Renal cortical epithelial cell (primary cell): ENCODE measurements at regions not wholly inside any gene's neighbourhood (a gene's known extent, or its start where the extent isn't known, plus 50 kb on each side); places are given as distances from the start of the nearest gene placed in this dataset.

Source experiments
- DNase-seq: peaks from one replicate; pipeline ENCODE4 v3.0.0-alpha.2; 2011; ENCODE audit warnings: low read depth

DNA sequence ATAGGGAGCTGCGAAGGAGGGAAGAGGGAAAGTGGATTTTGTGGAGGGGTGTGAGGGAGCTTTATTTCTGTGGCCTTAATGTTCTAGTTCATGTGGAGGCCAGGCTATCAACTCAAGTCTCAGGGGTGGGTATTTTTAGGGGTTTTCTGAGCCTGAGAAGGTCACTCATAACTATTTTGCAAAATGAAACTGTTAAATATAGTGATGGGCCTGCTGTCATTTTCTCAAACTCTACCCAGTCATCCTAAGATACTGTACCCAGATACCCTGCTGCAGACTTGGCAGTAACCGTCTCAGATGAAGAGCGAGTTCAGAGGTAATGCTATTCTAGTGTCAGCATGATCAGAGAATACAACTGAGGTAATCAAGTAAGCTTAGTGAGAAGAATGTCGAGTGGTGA, 545.0 kb upstream of the TBL1XR1 start:
- no peak for DNase-seq

DNA sequence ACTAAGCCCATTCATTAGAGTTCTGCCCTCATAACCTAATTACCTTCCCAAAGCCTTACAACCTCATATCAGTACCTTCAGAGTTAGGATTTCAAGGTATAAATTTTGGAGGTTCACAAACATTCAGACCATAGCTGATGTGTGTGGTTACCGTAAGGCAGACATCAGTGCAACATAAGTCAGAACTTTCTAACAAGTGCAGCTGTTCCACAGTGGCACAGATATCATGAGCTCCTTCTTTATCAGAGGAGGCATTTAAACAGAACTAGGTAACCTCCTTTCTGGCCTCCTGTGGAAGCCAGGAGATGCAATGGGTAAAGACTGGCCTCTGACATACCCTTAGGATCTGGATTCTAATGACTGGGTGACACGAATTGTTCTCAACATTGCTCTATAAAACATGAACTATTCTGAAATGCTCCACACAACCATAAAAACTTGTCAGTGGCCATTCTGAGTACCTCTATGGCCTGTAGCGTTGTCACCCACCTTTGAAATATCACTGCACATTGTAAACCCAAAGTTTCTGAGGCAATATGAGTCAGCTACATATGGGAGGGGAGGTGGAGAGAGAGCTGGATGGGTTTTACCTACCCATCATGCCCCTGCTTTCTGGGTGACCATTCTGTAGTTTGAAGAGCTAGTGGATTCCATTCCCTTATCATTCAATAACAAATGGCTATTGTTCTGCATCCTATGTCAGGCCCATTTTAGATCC, 546.0 kb upstream of the TBL1XR1 start:
- DNase-seq = no peak

DNA sequence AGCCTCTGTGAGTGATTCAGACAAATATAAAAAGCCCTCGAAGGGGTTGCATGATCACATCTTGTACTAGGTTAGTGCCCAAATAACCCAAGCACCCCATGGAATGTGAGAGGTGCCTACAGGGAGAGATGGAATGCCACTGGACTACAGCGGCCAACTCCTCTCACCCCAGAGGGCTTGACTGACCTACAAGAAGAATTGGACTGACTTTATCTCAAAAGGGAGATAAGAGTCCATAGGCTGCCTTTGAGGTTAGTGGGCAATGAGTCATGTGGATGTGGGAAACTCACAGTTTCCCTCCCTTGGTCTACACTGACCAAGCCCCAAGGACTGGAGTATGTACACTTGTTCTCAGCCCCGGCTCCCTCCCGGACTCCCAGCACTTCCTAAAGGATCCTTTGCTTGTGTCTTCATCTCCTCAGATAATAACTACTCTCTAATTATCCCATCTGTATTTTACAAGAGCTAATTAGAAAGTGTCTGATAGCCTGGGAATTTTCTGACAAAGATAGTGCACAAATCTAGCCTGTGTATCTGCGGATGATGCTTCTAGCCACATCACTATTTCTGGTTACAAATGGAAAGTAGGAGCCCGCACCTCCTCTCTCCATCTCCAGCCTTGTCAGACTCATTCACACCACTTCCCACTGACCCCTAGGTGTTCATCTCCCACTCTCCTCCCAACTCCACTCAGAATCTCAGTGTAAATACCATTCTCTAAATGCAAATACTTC, 547.8 kb upstream of the TBL1XR1 start:
- DNase-seq = no peak

DNA sequence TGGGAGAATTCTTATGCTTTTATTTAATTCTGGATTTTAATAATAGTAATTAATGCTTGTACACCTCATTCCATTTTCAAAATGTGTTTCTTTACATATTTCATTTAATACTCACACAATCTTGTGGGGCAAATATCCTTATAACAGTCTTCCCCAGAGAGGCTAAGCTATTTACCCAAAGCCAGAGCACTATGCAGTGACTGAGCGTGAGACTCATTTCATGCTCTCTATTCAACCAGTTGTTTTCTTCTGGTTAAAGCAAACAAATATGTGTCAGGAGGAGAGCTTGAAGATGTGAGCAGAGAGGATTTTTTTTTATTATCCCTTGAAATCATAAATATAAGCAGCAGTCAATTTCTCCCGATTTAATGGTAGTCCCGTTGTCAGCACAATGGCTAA, 548.3 kb upstream of the TBL1XR1 start:
- DNase-seq = no peak

DNA sequence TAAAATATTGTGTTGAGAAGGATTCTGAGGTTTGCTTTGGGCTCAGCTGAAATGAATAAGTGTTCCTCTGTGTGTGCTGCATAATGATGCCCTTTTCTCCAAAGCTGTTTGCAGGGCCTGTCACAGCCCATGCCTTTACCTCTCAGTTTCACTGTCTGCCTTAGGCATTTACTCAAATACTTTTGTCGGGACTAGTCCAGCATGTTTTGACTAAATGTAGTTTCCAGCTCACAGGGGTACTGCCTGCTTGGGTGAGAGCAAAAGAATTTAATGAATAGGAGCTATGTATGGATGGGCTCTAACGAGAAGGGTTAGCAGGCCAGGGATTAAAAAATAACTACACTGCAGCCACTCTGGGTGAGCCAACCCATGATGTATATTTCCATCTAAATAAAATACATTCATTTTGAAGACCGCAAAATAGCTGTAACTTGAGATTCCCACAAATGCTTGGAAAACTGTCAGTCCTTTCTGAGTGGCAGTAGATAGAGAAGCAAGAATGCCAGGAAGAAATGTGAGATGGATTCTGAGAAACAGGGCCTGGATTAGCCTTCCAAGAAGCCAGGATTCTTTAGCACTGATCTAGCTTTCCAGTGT, 549.2 kb upstream of the TBL1XR1 start:
- no peak for DNase-seq

DNA sequence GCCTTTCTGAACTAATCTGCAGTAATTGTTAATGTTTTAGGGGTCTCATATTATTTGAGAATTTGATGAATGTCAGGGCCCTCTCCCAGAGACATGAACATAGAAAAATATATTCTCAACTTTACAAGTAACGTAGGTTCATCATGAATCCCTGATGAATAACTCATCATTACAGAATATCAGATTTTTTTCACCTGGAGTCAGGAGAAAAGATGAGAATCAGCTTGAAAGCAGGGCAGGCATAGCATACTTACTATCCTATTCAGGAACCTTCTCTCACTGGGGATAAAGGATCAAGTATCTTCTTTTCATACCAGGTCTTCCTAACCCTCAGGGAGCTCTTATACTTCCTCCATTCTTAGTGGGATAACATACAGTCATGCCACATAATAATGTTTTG, 552.6 kb upstream of the TBL1XR1 start:
- no peak for DNase-seq

DNA sequence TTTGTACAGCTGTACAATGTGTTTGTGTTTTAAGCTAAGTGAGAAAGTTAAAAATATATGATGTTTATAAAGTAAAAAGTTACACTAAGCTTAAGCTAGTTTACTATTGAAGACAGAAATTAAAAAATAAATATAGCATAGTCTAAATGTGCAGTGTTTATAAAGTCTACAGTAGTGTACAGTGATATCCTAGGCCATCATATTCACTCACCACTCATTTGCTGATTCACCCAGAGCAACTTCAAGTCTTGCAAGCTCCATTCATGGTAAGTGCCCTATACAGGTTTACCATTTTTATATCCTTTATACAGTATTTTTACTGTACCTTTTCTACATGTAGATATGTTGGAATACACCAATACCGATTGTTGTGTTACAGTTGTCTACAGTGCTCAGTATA, 553.2 kb upstream of the TBL1XR1 start:
- DNase-seq = no peak

DNA sequence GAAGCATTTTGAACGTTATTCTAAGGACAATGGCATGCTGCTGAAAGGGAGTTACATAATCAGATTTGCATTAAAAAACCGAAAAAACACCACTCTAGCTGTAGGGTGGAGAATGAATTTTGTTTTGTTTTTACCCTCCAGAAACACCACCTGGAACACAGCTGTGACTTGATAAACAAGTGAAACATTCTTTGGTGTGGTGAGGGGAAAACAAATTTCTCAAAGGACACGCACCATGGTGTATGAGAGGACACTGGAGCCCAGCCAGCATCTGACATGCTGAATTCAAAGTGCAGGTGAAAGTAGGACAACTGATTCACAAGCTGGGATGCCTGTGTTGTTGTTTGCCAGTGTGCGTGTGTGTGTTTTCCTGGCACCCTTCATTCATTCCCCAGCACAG, 554.5 kb upstream of the TBL1XR1 start:
- peak; percentile 33 for DNase-seq

DNA sequence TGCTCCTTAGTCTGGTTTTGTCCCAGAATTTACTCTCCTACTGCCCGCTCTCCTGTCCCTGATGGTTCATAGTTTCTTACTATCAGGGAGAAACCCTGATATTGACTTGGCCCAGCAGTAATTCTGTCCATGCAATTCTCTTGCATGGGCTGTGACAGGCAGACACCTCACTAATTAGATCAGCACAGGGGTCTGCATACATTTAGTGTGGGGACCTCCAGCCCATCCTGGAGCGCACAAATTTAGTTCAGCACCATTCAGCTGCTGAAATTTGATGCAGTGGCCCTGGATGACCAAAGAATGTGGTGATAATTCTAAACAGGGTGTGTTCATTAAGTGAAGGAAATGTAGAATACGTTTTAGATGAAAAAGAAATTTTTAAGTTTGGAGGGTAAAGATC, 555.5 kb upstream of the TBL1XR1 start:
- DNase-seq = no peak

DNA sequence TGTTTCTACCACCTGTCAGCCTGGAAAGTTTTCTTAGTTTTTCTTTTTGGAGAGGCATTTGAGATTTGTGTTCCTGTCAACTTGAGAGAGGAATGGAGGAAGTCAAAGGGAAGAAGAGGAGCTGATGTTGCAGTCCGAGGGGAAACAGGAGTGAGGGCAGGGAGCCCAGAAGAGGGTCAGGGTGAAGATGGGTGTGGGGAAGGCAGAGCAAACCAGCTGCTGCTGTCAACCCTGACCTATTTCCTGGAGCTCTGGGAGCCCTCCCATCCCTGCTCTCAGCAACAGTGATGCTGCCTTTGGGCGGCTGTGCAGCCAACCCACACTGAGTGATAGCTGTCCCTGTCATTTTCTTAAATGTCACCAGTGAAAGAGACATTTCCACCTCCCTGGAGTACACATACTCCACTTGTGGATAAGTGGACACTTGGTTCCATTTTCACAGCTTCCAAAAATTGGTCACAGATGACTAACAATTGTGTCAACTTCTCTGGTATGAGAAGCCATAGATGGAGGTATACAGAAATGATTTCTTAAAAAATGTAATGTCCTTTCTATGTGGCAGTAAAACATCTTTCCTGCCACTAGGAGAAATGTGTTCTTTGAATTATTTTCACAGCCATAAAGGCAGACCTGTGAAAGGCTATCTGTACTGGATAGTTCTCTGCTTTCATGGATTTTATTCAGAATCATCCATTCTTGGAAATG, 556.3 kb upstream of the TBL1XR1 start:
- DNase-seq = no peak

DNA sequence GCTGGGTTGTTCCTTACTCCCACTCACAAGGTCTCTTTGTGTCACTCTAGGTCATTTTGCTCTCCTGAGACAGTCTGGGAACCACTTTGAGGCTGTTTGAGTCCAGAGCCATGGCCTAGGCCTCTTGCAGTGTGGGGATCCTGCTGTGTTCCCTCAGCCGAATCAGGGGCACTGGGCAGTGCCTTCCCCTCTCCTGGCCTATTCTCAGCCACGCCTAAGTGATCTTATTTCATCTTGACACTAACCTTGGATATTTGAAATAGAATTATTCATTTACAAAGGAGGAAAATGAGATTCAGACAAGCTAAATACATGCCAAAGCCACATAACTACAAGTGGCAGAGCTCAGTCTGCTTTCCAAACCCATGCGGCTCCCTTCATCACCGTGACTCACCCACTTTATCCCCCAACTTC, 557.2 kb upstream of the TBL1XR1 start:
- DNase-seq = no peak

DNA sequence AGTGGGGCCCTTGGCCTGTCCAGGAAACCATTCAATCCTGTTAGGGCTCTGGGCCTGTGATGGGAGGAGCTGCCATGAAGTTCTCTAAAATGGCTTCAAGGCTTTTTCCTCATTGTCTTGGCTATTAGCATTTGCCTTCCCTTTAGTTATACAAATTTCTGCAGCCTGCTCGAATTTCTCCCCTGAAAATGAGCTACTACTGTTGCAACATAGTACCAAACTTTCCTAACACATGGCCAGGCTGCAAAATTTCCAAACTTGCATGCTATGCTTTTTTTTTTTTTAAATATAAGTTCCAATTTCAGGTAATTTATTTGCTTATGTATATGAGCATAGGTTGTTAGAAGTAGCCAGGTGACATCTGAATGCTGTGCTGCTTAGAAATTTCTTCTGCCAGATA, 560.8 kb upstream of the TBL1XR1 start:
- DNase-seq = no peak

DNA sequence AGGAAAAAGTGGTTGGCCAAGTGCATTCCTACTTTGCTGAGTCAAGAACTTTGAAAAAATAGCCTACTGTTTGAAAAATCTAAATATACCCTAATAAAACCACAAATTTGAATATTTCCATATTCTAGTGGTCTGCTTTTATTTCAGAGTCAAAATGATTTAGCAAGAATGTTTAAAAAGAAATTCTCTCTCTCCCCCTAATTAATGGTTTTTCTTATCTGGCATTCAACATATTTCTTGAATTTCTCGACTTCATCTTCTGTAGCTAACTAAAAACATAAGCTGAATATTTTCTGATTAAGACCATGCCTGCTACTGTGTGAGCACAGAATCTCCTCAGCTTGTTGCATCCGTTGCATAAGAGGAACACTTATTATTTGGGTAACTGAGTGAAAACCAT, 563.5 kb upstream of the TBL1XR1 start:
- no peak for DNase-seq

DNA sequence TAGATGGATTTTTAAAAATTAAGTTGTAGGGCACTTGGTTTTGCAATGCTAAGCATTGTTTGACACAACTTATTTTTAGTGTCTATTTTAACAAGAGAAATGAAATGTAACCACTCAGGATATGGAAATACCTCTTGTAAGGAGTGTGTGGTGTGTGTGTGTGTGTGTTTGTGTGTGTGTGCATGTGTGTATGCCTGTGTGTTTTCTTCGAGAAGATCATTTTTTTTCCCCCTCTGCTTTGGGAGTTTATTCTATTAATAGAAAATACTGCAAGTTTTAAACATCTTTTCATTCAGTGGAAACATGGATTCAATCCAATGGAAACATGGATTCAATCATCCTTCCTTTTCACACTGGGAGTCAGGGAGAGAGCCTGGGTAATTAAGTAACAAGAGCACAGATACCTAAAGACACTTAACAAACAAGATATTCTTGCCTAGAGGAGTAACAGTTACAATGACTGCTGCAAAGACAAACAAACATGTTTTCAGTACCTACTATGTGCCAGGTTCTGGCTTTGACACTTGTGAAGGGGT, 567.2 kb upstream of the TBL1XR1 start:
- DNase-seq = no peak

DNA sequence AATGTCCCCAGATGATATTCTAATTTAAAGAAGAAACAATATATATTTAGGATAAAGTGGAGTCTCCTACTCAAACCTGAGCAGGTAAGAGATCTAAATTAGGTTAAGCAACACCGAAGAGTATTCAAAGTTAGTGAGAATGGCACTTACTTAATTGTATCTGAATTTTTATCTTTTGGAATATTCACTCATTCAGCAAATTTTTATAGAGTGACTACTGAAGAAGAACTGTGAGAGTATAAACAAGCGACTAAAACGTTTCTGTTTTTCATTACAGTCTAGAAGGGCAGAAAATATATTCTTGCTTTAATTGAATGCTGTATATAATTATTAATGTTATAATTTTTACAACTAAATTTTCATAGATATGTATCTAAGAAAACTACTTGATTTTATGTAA, 567.7 kb upstream of the TBL1XR1 start:
- DNase-seq = no peak

DNA sequence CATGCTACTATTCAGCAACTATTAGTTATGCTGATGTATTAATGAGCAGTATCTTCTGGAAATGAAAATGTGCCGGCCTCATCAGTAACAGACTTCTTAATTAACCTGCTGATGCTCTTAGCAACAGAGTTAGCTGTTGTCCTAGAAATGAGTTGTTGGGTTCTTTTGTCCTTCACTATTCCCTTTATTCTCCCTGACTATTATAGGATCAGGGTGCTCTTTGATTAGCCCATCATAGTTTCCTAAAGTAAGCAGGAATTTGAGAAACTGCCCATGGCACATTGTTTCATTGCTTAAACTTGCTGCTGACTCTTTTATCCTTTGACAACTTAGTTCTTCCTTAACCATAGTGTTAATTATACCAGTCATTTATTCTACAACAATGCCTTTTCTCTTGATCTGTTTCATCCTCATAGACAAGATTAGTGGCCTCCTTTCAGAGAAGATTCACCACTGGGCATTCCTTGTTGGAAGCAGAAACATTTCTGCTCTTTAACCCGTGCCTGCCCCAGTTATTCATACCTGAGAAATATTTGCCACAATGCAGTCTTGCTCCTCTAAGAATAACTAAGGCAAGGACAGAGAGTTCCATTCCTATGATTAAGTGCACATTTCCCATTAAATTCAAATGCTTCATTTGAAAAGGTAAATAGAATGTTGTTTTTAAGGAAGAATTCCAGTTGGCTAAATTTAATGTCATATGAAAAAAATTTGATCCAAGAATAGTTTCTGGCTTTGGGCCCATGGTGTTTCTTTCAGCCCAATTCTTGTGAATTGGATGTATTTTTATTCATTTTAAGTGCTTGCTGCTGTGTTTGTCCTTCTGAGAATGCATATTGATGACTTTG, 573.3 kb upstream of the TBL1XR1 start:
- DNase-seq = peak; percentile 52

DNA sequence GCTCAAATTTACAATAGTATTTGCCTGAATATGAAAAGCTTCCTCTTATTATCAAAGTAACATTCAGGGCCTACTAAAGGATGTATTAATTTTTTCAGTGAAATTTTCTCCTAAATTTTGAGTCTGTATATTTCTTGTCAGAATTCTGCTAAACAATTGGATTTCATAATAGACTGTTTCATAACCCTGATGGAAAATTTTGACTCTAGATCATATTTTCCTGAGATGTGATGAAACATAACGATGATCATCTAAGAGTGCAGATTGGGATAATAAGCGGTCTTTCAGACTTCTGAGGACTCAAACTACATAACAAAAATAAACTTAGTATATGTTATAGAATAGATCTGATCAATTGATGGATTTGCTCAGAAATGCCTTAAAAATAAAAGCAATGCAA, 574.5 kb upstream of the TBL1XR1 start:
- no peak for DNase-seq

DNA sequence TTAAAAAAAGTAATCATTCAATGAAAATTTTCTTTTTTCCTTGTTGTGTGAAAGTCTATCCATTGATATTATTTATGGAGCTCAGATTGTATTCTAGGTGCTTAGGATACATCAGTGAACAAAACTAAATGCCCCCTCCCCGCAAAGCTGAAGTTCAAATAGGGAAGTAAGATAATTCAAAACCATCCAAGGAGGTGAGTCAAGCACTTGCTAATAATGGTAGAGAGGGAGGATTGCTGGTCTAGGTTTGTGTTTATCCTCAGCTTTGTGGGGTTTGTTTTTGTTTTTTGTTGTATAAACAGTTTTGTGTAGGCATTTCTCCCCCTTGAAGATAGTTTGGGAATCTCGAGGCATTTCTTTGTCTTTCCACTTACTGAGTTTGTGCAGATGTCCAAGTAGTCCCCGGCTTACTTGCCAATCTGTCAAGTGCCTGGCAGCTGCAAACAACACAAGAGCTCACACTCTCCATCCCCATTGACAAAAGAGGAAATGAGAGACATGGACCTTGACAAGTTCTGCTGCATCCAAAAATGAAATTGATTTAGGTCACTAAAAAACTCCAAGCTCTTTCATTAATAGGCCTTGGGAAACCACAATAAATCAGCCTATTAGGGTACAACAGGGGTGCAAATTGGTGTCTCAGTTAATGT, 575.8 kb upstream of the TBL1XR1 start:
- DNase-seq = no peak

DNA sequence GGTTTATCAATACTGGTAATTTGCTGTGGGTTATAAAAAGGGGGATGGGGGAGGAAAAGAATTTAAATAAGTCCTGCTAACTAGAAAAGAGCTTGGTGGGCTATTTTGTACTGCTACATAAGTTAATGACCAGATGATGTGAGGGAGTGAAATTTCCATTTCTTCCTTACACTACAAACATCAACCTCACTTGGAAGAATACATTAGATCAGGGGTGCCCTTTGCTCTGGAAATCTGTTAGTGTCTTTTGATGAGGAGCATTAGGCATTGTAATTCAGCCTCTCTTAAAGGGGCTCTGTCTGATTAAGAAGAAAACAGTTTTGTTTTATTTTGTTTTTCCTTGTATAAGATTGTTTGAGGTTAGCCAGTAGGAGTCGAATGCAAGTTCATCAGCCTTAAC, 576.4 kb upstream of the TBL1XR1 start:
- DNase-seq = no peak

DNA sequence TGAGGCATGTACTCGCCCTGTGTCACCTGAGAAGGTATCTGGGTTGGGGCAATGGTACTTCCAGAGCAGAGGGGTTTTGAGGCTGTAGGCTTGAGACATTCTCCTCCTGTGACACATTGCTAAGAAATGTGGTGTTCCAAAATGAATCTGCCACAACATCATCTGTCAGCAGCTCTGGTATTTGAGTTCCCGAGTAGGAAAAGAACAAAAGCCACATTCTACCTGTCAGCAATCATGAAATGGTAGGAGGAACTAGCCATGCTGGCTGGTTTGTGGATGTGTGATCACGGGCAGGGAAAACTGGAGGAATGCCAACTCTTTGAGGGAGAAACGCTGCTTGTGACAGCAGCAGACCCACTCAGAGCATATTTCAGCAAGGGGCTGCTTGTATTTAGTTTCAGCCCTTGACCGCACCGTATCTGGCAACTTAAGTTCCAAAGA, 579.4 kb upstream of the TBL1XR1 start:
- DNase-seq = peak; percentile 95

DNA sequence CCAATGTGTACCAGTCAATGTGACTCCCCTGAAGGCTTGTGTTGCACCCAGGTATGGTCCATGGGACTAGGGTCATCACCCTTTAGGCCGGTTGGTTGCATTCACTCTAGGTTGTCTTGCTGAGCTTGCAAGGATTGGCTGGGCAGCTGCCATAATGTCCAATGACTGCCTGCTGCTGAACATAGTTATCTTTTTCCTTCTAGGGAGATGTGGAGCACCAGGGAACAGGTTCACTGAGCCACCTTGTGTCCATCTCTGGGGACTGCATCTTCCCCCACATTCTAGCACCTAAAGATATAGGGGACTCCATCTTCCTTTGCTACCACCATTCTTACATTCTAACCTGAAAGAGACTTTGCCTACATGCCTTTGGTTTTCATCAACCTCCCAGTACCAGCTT, 580.4 kb upstream of the TBL1XR1 start:
- DNase-seq = peak; percentile 47
